ENCODE measurements at regions not wholly inside any gene's neighbourhood (a gene's known extent, or its start where the extent isn't known, plus 50 kb on each side); places are given as distances from the start of the nearest gene placed in this dataset.
A peak's percentile ranks its signal among the peaks of the same experiment; 100 is the strongest.

- TF ChIP-seq POLR2A (IDR thresholded peaks at IDR 0.05) (no peak), CTCF (IDR thresholded peaks at IDR 0.05) (peak in 4 of 6 experiments; percentile 14 to 50 (median 38))
Observed at GRCh38 chr6:9250852-9251251, 815.5 kb upstream of the SLC35B3 start.
